Loucy (cell line): ENCODE measurements at regions not wholly inside any gene's neighbourhood (a gene's known extent, or its start where the extent isn't known, plus 50 kb on each side); places are given as distances from the start of the nearest gene placed in this dataset.

Experiments
- EZH2phosphoT487 ChIP-seq: fragments of 200-600 bp; IDR thresholded peaks from 2 replicates; pipeline ENCODE4 v1.6.1; 2018; ENCODE audit warnings: antibody characterized with exemption, mild to moderate bottlenecking, moderate library complexity, borderline replicate concordance
- TF ChIP-seq, protein P1 (sequence below): fragments of 200-600 bp; sonication (generic); conservative IDR thresholded peaks from 2 replicates; pipeline ENCODE4 v1.5.1; 2014; ENCODE audit warnings: mild to moderate bottlenecking, antibody characterized with exemption, low read length

GRCh38 chrX:25383196-25383595 is 367.4 kb upstream of the ARX start:
- TF ChIP-seq, protein P1, sequence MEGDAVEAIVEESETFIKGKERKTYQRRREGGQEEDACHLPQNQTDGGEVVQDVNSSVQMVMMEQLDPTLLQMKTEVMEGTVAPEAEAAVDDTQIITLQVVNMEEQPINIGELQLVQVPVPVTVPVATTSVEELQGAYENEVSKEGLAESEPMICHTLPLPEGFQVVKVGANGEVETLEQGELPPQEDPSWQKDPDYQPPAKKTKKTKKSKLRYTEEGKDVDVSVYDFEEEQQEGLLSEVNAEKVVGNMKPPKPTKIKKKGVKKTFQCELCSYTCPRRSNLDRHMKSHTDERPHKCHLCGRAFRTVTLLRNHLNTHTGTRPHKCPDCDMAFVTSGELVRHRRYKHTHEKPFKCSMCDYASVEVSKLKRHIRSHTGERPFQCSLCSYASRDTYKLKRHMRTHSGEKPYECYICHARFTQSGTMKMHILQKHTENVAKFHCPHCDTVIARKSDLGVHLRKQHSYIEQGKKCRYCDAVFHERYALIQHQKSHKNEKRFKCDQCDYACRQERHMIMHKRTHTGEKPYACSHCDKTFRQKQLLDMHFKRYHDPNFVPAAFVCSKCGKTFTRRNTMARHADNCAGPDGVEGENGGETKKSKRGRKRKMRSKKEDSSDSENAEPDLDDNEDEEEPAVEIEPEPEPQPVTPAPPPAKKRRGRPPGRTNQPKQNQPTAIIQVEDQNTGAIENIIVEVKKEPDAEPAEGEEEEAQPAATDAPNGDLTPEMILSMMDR = no peak
- TF ChIP-seq EZH2phosphoT487 = no peak
